ENCODE measurements at regions not wholly inside any gene's neighbourhood (a gene's known extent, or its start where the extent isn't known, plus 50 kb on each side); places are given as distances from the start of the nearest gene placed in this dataset.
"Not testable (repeated sequence)": the region's sequence is repeated elsewhere in the genome, so short reads cannot be mapped to it uniquely, and the experiment has no call there.

- CTCF ChIA-PET: no interaction called here
- no peak for DNase-seq (ENCODE audit: low read depth in 1 of 2, low spot score in 1 of 2)
- WGBS (ENCODE audit: missing lambda C conversion rate): 34% methylated on average over 4 of the region's 4 CpGs
These were observed 1012.8 kb downstream of the SOCS6 start for GRCh38 chr18:71301596-71301995.

GRCh38 chr18:71294201-71294600 is 1005.4 kb downstream of the SOCS6 start:
- ATAC-seq; CTCF ChIA-PET; FAIRE-seq; POLR2A ChIA-PET; H3K4me2 ChIP-seq; H3K4me1 ChIP-seq; H3K4me3 ChIP-seq; H3K27ac ChIP-seq; H3K9me3 ChIP-seq; DNase-seq (ENCODE audit: low read depth in 1 of 2, low spot score in 1 of 2): not testable (repeated sequence)
- 23% methylated on average over 3 of the region's 3 CpGs for WGBS (ENCODE audit: missing lambda C conversion rate)

More at GRCh38 chr18:71301596-71301995, 1012.8 kb downstream of the SOCS6 start:
- POLR2A ChIA-PET: no interaction called here
- H3K9me3 ChIP-seq: no peaks in the 10 kb centered on the region
- no peak overlapping the region for H3K4me2 ChIP-seq
- TF ChIP-seq HEYL (CRISPR knock-in tag; IDR thresholded peaks at IDR 0.05) (no peak), CHD4 (IDR thresholded peaks at IDR 0.05; ENCODE audit: borderline replicate concordance) (no peak), RARB (CRISPR knock-in tag; IDR thresholded peaks at IDR 0.05) (no peak), ESRRA (IDR thresholded peaks at IDR 0.05; ENCODE audit: borderline replicate concordance, low read length) (no peak), CTCF (IDR thresholded peaks at IDR 0.05) (no peak), MAZ (IDR thresholded peaks at IDR 0.05; ENCODE audit: borderline replicate concordance, low read depth, low read length) (no peak), HOXB5 (CRISPR knock-in tag; IDR thresholded peaks at IDR 0.05) (no peak), HES2 (IDR thresholded peaks at IDR 0.05) (no peak), FOSB (CRISPR knock-in tag; IDR thresholded peaks at IDR 0.05) (no peak), NFE2L2 (conservative IDR thresholded peaks at IDR 0.05; ENCODE audit: low read length) (no peak), BHLHE40 (IDR thresholded peaks at IDR 0.05; ENCODE audit: low read depth, low read length) (no peak), GATA3 (IDR thresholded peaks at IDR 0.05; ENCODE audit: borderline replicate concordance) (no peak)
- H3K4me1 ChIP-seq: no peaks in the 10 kb centered on the region
- no peak overlapping the region for H3K27ac ChIP-seq
- no peak for FAIRE-seq
- no peak overlapping the region for H3K4me3 ChIP-seq
- ATAC-seq: no peak

- ATAC-seq: no peak
These were observed 1004.5 kb downstream of the SOCS6 start for GRCh38 chr18:71293322-71293721.

More at GRCh38 chr18:71293322-71293721, 1004.5 kb downstream of the SOCS6 start:
- ChIA-PET CTCF (no interaction called here), POLR2A (no interaction called here)
- no peak overlapping the region for H3K4me3 ChIP-seq
- DNase-seq (ENCODE audit: low read depth in 1 of 2, low spot score in 1 of 2) (no peak), FAIRE-seq (no peak)
- no peak overlapping the region for H3K4me2 ChIP-seq
- no peak overlapping the region for H3K27ac ChIP-seq
- H3K4me1 ChIP-seq: no peaks in the 10 kb centered on the region
- no peaks in the 10 kb centered on the region for H3K9me3 ChIP-seq
- TF ChIP-seq PBX3 (IDR thresholded peaks at IDR 0.05): no peak
- no peak for TF ChIP-seq HES2 (IDR thresholded peaks at IDR 0.05)
- no peak for TF ChIP-seq ATOH8 (CRISPR knock-in tag; IDR thresholded peaks at IDR 0.05; ENCODE audit: low read depth)
- no peak for TF ChIP-seq EP300 (IDR thresholded peaks at IDR 0.05)
- TF ChIP-seq HDAC2 (IDR thresholded peaks at IDR 0.05): no peak
- TF ChIP-seq PHF8 (IDR thresholded peaks at IDR 0.05; ENCODE audit: borderline replicate concordance, low read depth): no peak
- no peak for TF ChIP-seq ESRRA (IDR thresholded peaks at IDR 0.05; ENCODE audit: borderline replicate concordance, low read length)
- TF ChIP-seq CTCF (IDR thresholded peaks at IDR 0.05): no peak
- TF ChIP-seq FOSB (CRISPR knock-in tag; IDR thresholded peaks at IDR 0.05): no peak
- TF ChIP-seq FOXS1 (CRISPR knock-in tag; IDR thresholded peaks at IDR 0.05): no peak
